ENCODE measurements at regions not wholly inside any gene's neighbourhood (a gene's known extent, or its start where the extent isn't known, plus 50 kb on each side); places are given as distances from the start of the nearest gene placed in this dataset.
"Not testable (repeated sequence)": the region's sequence is repeated elsewhere in the genome, so short reads cannot be mapped to it uniquely, and the experiment has no call there.

- no peaks in the 10 kb centered on the region for H3K9me3 ChIP-seq (ENCODE audit: control insufficient read depth, insufficient read depth, low read depth, low read length)
- H3K4me1 ChIP-seq (ENCODE audit: control insufficient read depth, insufficient read depth, low read length), result no peaks in the 10 kb centered on the region
- no peak overlapping the region for H3K27ac ChIP-seq (ENCODE audit: low read depth, low read length)
- H3K9ac ChIP-seq (ENCODE audit: low read length), result no peak overlapping the region
- no peaks in the 10 kb centered on the region for H3K36me3 ChIP-seq (ENCODE audit: control insufficient read depth, insufficient read depth, low read length)
- no peak overlapping the region for H3K4me3 ChIP-seq (ENCODE audit: low read depth, low read length)
- peaks cover 11% of the 10 kb centered on the region; the same call in 1 of the 2 replicates for H3K27me3 ChIP-seq (ENCODE audit: control insufficient read depth, insufficient read depth, low read length)
These were observed 57.7 kb downstream of the SOX3 start for GRCh38 chrX:140447150-140447549.

- no peak overlapping the region for H3K4me3 ChIP-seq (ENCODE audit: low read depth, low read length)
- peaks cover 28% of the 10 kb centered on the region for H3K4me1 ChIP-seq (ENCODE audit: control insufficient read depth, insufficient read depth, low read length)
- no peaks in the 10 kb centered on the region for H3K36me3 ChIP-seq (ENCODE audit: control insufficient read depth, insufficient read depth, low read length)
- H3K27ac ChIP-seq (ENCODE audit: low read depth, low read length), result no peak overlapping the region
- H3K9ac ChIP-seq (ENCODE audit: low read length), result no peak overlapping the region
- H3K9me3 ChIP-seq (ENCODE audit: control insufficient read depth, insufficient read depth, low read depth, low read length), result no peaks in the 10 kb centered on the region
- H3K27me3 ChIP-seq (ENCODE audit: control insufficient read depth, insufficient read depth, low read length), result peaks cover 32% of the 10 kb centered on the region
These were observed 64.0 kb downstream of the SOX3 start for GRCh38 chrX:140440876-140441275.

- H3K9me3 ChIP-seq (ENCODE audit: control insufficient read depth, insufficient read depth, low read depth, low read length), result no peaks in the 10 kb centered on the region
- H3K4me3 ChIP-seq (ENCODE audit: low read depth, low read length), result peak overlapping the region; percentile 45
- peak overlapping the region; percentile 74; the same call in 1 of the 2 replicates for H3K27ac ChIP-seq (ENCODE audit: low read depth, low read length)
- H3K9ac ChIP-seq (ENCODE audit: low read length), result peak overlapping the region; percentile 80
- H3K27me3 ChIP-seq (ENCODE audit: control insufficient read depth, insufficient read depth, low read length), result peaks cover 46% of the 10 kb centered on the region
- peaks cover 32% of the 10 kb centered on the region for H3K4me1 ChIP-seq (ENCODE audit: control insufficient read depth, insufficient read depth, low read length)
- no peaks in the 10 kb centered on the region for H3K36me3 ChIP-seq (ENCODE audit: control insufficient read depth, insufficient read depth, low read length)
These were observed 65.4 kb downstream of the SOX3 start for GRCh38 chrX:140439476-140439875.

- peaks cover 88% of the 10 kb centered on the region for H3K27me3 ChIP-seq (ENCODE audit: control insufficient read depth, insufficient read depth, low read length)
- H3K4me3 ChIP-seq (ENCODE audit: low read depth, low read length), result no peak overlapping the region
- H3K4me1 ChIP-seq (ENCODE audit: control insufficient read depth, insufficient read depth, low read length), result peaks cover 11% of the 10 kb centered on the region
- H3K9me3 ChIP-seq (ENCODE audit: control insufficient read depth, insufficient read depth, low read depth, low read length), result no peaks in the 10 kb centered on the region
- no peak overlapping the region for H3K9ac ChIP-seq (ENCODE audit: low read length)
- no peaks in the 10 kb centered on the region for H3K36me3 ChIP-seq (ENCODE audit: control insufficient read depth, insufficient read depth, low read length)
- H3K27ac ChIP-seq (ENCODE audit: low read depth, low read length), result no peak overlapping the region
These were observed 70.5 kb downstream of the SOX3 start for GRCh38 chrX:140434347-140434746.

- Histone ChIP-seq H3K9ac (ENCODE audit: low read length) (no peak overlapping the region), H3K9me3 (ENCODE audit: control insufficient read depth, insufficient read depth, low read depth, low read length) (no peaks in the 10 kb centered on the region), H3K36me3 (ENCODE audit: control insufficient read depth, insufficient read depth, low read length) (no peaks in the 10 kb centered on the region), H3K27ac (ENCODE audit: low read depth, low read length) (no peak overlapping the region), H3K4me1 (ENCODE audit: control insufficient read depth, insufficient read depth, low read length) (peaks cover 7% of the 10 kb centered on the region), H3K27me3 (ENCODE audit: control insufficient read depth, insufficient read depth, low read length) (peaks cover 82% of the 10 kb centered on the region), H3K4me3 (ENCODE audit: low read depth, low read length) (no peak overlapping the region)
These were observed 71.3 kb downstream of the SOX3 start for GRCh38 chrX:140433582-140433981.

GRCh38 chrX:140432346-140433175 lies 72.3 kb downstream of the SOX3 start:
- Histone ChIP-seq H3K36me3 (ENCODE audit: control insufficient read depth, insufficient read depth, low read length) (no peaks in the 10 kb centered on the region), H3K4me1 (ENCODE audit: control insufficient read depth, insufficient read depth, low read length) (peaks cover 7% of the 10 kb centered on the region), H3K9me3 (ENCODE audit: control insufficient read depth, insufficient read depth, low read depth, low read length) (no peaks in the 10 kb centered on the region), H3K27ac (ENCODE audit: low read depth, low read length) (no peak overlapping the region), H3K27me3 (ENCODE audit: control insufficient read depth, insufficient read depth, low read length) (peaks cover 76% of the 10 kb centered on the region), H3K9ac (ENCODE audit: low read length) (no peak overlapping the region), H3K4me3 (ENCODE audit: low read depth, low read length) (no peak overlapping the region)

- peaks cover 7% of the 10 kb centered on the region for H3K4me1 ChIP-seq (ENCODE audit: control insufficient read depth, insufficient read depth, low read length)
- H3K27ac ChIP-seq (ENCODE audit: low read depth, low read length), result no peak overlapping the region
- H3K36me3 ChIP-seq (ENCODE audit: control insufficient read depth, insufficient read depth, low read length), result no peaks in the 10 kb centered on the region
- peaks cover 66% of the 10 kb centered on the region for H3K27me3 ChIP-seq (ENCODE audit: control insufficient read depth, insufficient read depth, low read length)
- H3K9me3 ChIP-seq (ENCODE audit: control insufficient read depth, insufficient read depth, low read depth, low read length), result no peaks in the 10 kb centered on the region
- H3K9ac ChIP-seq (ENCODE audit: low read length), result no peak overlapping the region
- H3K4me3 ChIP-seq (ENCODE audit: low read depth, low read length), result no peak overlapping the region
These were observed 73.3 kb downstream of the SOX3 start for GRCh38 chrX:140431521-140431920.

- peaks cover 19% of the 10 kb centered on the region for H3K27me3 ChIP-seq (ENCODE audit: control insufficient read depth, insufficient read depth, low read length)
- H3K4me1 ChIP-seq (ENCODE audit: control insufficient read depth, insufficient read depth, low read length), result no peaks in the 10 kb centered on the region
- H3K9ac ChIP-seq (ENCODE audit: low read length), result no peak overlapping the region
- no peaks in the 10 kb centered on the region for H3K36me3 ChIP-seq (ENCODE audit: control insufficient read depth, insufficient read depth, low read length)
- no peak overlapping the region for H3K27ac ChIP-seq (ENCODE audit: low read depth, low read length)
- H3K4me3 ChIP-seq (ENCODE audit: low read depth, low read length), result no peak overlapping the region
- H3K9me3 ChIP-seq (ENCODE audit: control insufficient read depth, insufficient read depth, low read depth, low read length), result no peaks in the 10 kb centered on the region
These were observed 79.0 kb downstream of the SOX3 start for GRCh38 chrX:140425712-140426395.

- Histone ChIP-seq H3K36me3 (ENCODE audit: control insufficient read depth, insufficient read depth, low read length) (no peaks in the 10 kb centered on the region), H3K9ac (ENCODE audit: low read length) (no peak overlapping the region), H3K4me3 (ENCODE audit: low read depth, low read length) (no peak overlapping the region), H3K4me1 (ENCODE audit: control insufficient read depth, insufficient read depth, low read length) (no peaks in the 10 kb centered on the region), H3K27ac (ENCODE audit: low read depth, low read length) (no peak overlapping the region), H3K9me3 (ENCODE audit: control insufficient read depth, insufficient read depth, low read depth, low read length) (no peaks in the 10 kb centered on the region), H3K27me3 (ENCODE audit: control insufficient read depth, insufficient read depth, low read length) (peaks cover 9% of the 10 kb centered on the region; the same call in 1 of the 2 replicates)
These were observed 82.4 kb downstream of the SOX3 start for GRCh38 chrX:140422501-140422900.

- H3K27ac ChIP-seq (ENCODE audit: low read depth, low read length); H3K36me3 ChIP-seq (ENCODE audit: control insufficient read depth, insufficient read depth, low read length); H3K4me1 ChIP-seq (ENCODE audit: control insufficient read depth, insufficient read depth, low read length); H3K27me3 ChIP-seq (ENCODE audit: control insufficient read depth, insufficient read depth, low read length); H3K9ac ChIP-seq (ENCODE audit: low read length); H3K4me3 ChIP-seq (ENCODE audit: low read depth, low read length): not testable (repeated sequence)
- peaks cover 11% of the 10 kb centered on the region for H3K9me3 ChIP-seq (ENCODE audit: control insufficient read depth, insufficient read depth, low read depth, low read length)
These were observed 102.7 kb downstream of the SOX3 start for GRCh38 chrX:140402131-140402530.

GRCh38 chrX:140396326-140396725 lies 108.5 kb downstream of the SOX3 start:
- H3K27ac ChIP-seq (ENCODE audit: low read depth, low read length); H3K36me3 ChIP-seq (ENCODE audit: control insufficient read depth, insufficient read depth, low read length); H3K9ac ChIP-seq (ENCODE audit: low read length); H3K27me3 ChIP-seq (ENCODE audit: control insufficient read depth, insufficient read depth, low read length); H3K4me3 ChIP-seq (ENCODE audit: low read depth, low read length); H3K4me1 ChIP-seq (ENCODE audit: control insufficient read depth, insufficient read depth, low read length); H3K9me3 ChIP-seq (ENCODE audit: control insufficient read depth, insufficient read depth, low read depth, low read length): not testable (repeated sequence)
